Common myeloid progenitor, CD34-positive (primary cell): ENCODE measurements at regions not wholly inside any gene's neighbourhood (a gene's known extent, or its start where the extent isn't known, plus 50 kb on each side); places are given as distances from the start of the nearest gene placed in this dataset.
"Not testable (repeated sequence)": the region's sequence is repeated elsewhere in the genome, so short reads cannot be mapped to it uniquely, and the experiment has no call there.

Experiments
- CTCF ChIA-PET: fragments of 350-600 bp; sonication (Branson Sonifier 250); formaldehyde crosslinking; loops from one replicate; lab custom pipeline; 2021; ENCODE audit warnings: antibody characterized with exemption; lab: Charles Lee
- POLR2A ChIA-PET: fragments of 350-600 bp; sonication (Branson Sonifier 250); formaldehyde crosslinking; loops from one replicate; lab custom pipeline; 2021; ENCODE audit warnings: antibody characterized with exemption; lab: Charles Lee
- DNase-seq, 3 donors: peaks; one replicate each; pipeline versions ENCODE4 v3.0.0 to v3.0.0-alpha.2; 2013
- H3K27ac ChIP-seq, 2 experiments: 1 replicate in 1 of 2; 2 replicates in 1 of 2; pipeline ENCODE4 v1.7.0; 2013; ENCODE audit warnings: inconsistent platforms in 2 of 2, low read length in 2 of 2, mild to moderate bottlenecking in 2 of 2, low read depth in 1 of 2, moderate library complexity in 1 of 2; ENCODE audit not compliant: severe bottlenecking in 2 of 2, insufficient read depth in 1 of 2, poor library complexity in 1 of 2
- H3K27me3 ChIP-seq, 5 experiments: replicated peaks in 2 of 5; 1 replicate in 3 of 5; 2 replicates in 2 of 5; pipeline versions ENCODE4 v1.6.1 to v1.7.0; 2013; ENCODE audit warnings: low read length in 4 of 5, mild to moderate bottlenecking in 2 of 5, moderate library complexity in 2 of 5, inconsistent platforms in 1 of 5; ENCODE audit not compliant: insufficient read depth in 5 of 5, control insufficient read depth in 4 of 5
- H3K36me3 ChIP-seq, 4 experiments: 1 replicate in 2 of 4; 2 replicates in 2 of 4; pipeline versions ENCODE4 v1.6.1 to v1.7.0; 2013; ENCODE audit warnings: low read length in 3 of 4, control low read depth in 1 of 4, mild to moderate bottlenecking in 1 of 4; ENCODE audit not compliant: control insufficient read depth in 4 of 4, insufficient read depth in 4 of 4
- H3K4me1 ChIP-seq, 4 experiments: 1 replicate in 3 of 4; 2 replicates in 1 of 4; pipeline versions ENCODE4 v1.6.1 to v1.7.1; 2013; ENCODE audit warnings: low read length in 3 of 4, mild to moderate bottlenecking in 3 of 4, control low read depth in 1 of 4, inconsistent platforms in 1 of 4, moderate library complexity in 1 of 4; ENCODE audit not compliant: control insufficient read depth in 4 of 4, insufficient read depth in 4 of 4; ENCODE audit errors: control extremely low read depth in 1 of 4
- H3K4me3 ChIP-seq, 7 experiments: 1 replicate in 4 of 7; 2 replicates in 3 of 7; pipeline versions ENCODE4 v1.5.1 to v1.7.0; 2013; ENCODE audit warnings: mild to moderate bottlenecking in 7 of 7, low read length in 6 of 7, moderate library complexity in 6 of 7, inconsistent platforms in 2 of 7, low read depth in 2 of 7, control low read depth in 1 of 7; ENCODE audit not compliant: insufficient read depth in 4 of 7, control insufficient read depth in 1 of 7; ENCODE audit errors: extremely low read depth in 1 of 7
- H3K9me3 ChIP-seq, 5 experiments: 1 replicate in 4 of 5; 2 replicates in 1 of 5; pipeline versions ENCODE4 v1.6.1 to v1.7.1; 2013; ENCODE audit warnings: low read length in 4 of 5, mild to moderate bottlenecking in 2 of 5, inconsistent platforms in 1 of 5, low read depth in 1 of 5, moderate library complexity in 1 of 5; ENCODE audit not compliant: control insufficient read depth in 4 of 5, insufficient read depth in 2 of 5; ENCODE audit errors: control extremely low read depth in 1 of 5
- WGBS: methylation state at CpG from one replicate; pipeline ENCODE4 v1.1.5; 2013; ENCODE audit not compliant: insufficient coverage; 5-methylcytosine and 5-hydroxymethylcytosine counted together

GRCh38 chr14:40986655-40987054, 620.0 kb upstream of the LRFN5 start:
- Histone ChIP-seq H3K27ac (no peak overlapping the region), H3K27me3 (no peaks in the 10 kb centered on the region), H3K36me3 (no peaks in the 10 kb centered on the region), H3K4me1 (no peaks in the 10 kb centered on the region), H3K9me3 (peaks cover 0 to 5% (median 0%) of the 10 kb centered on the region in 5 experiments), H3K4me3 (no peak overlapping the region)
- ChIA-PET POLR2A (no interaction called here), CTCF (no interaction called here)
- 100% methylated on average over 1 of the region's 1 CpG for WGBS
- no peak for DNase-seq

DNA sequence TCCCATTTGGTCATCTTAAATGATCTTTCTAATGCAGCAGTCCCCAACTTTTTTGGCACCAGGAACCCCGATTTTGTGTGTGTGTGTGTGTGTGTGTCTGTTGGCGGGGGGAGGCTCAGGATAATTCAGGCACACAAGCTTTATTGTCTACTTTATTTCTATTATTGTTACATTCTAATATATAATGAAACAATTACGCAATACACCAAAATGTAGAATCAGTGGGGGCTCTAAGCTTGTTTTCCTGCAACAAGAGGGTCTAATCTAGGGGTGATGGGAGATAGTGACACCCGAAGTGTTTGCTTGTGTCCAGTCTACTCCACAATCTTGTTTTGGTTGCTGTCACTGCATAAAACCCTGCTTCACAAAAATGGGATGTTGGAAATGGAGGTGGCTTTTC, 621.1 kb upstream of the LRFN5 start:
- WGBS, result 50% methylated on average over 1 of the region's 4 CpGs
- no peaks in the 10 kb centered on the region for H3K27me3 ChIP-seq
- no peak overlapping the region for H3K4me3 ChIP-seq
- H3K4me1 ChIP-seq, result no peaks in the 10 kb centered on the region
- ChIA-PET POLR2A (no interaction called here), CTCF (no interaction called here)
- DNase-seq, result no peak
- H3K9me3 ChIP-seq, result peaks cover 0 to 5% (median 0%) of the 10 kb centered on the region in 5 experiments
- no peak overlapping the region for H3K27ac ChIP-seq
- no peaks in the 10 kb centered on the region for H3K36me3 ChIP-seq

DNA sequence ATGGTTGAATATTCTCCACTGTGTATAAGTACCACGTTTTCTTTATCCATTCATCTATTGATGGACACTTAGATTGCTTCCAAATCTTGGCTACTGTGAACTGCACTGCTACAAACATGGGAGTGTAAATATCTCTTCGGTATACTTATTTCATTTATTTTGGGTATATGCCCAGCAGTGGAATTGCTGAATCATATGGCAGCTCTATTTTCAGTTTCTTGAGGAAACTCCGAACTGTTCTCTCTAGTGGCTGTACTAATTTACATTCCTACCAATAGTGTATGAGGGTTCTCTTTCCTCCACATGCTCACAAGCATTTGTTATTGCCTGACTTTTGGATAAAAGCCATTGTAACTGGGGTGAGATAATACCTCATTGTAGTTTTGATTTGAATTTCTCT, 623.1 kb upstream of the LRFN5 start:
- CTCF ChIA-PET, result no interaction called here
- no peak overlapping the region for H3K4me3 ChIP-seq
- no peaks in the 10 kb centered on the region for H3K4me1 ChIP-seq
- WGBS, result 100% methylated on average over 1 of the region's 3 CpGs
- H3K27me3 ChIP-seq, result no peaks in the 10 kb centered on the region
- no peaks in the 10 kb centered on the region for H3K9me3 ChIP-seq
- no peak overlapping the region for H3K27ac ChIP-seq
- POLR2A ChIA-PET, result no interaction called here
- no peaks in the 10 kb centered on the region for H3K36me3 ChIP-seq
- DNase-seq, result no peak

- ChIA-PET POLR2A (no interaction called here), CTCF (no interaction called here)
- Histone ChIP-seq H3K36me3 (no peaks in the 10 kb centered on the region), H3K4me1 (no peaks in the 10 kb centered on the region), H3K4me3 (no peak overlapping the region), H3K9me3 (peaks cover 0 to 1% (median 0%) of the 10 kb centered on the region in 5 experiments), H3K27ac (no peak overlapping the region), H3K27me3 (no peaks in the 10 kb centered on the region)
- DNase-seq, result no peak
- WGBS, result 100% methylated on average over 1 of the region's 3 CpGs
These were observed 625.4 kb upstream of the LRFN5 start for GRCh38 chr14:40981247-40981646.

DNA sequence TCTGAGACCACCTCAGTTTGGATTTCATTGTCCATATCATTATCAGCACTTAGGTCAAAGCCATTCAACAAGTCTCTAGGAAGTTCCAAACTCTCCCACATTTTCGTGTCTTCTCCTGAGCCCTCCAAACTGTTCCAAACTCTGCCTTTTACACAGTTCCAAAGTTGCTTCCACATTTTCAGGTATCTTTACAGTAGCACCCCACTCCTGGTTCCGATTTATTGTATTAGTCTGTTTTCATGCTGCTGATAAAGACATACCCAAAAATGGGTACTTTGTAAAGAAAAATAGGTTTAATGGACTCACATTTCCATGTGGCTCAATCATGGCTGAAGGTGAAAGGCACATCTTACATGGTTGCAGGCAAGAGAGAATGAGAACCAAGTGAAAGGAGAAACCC, 646.4 kb upstream of the LRFN5 start:
- 82% methylated on average over 1 of the region's 2 CpGs for WGBS

DNA sequence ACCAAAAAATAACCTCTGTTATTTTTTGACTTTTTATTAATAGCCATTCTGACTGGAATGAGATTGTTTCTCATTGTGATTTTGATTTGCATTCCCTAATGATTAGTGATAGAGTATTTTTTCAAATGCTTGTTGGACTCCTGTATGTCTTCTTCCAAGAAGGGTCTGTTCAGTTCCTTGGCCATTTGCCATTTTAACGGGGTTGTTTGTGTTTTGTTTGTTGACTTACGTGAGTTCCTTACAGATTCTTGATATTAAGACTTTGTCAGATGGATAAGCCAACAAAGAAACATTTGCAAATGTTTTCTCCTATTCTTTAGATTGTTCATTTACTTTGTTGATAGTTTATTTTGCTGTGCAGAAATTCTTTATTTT, 651.6 kb upstream of the LRFN5 start:
- Histone ChIP-seq H3K27ac (no peak overlapping the region), H3K36me3 (no peaks in the 10 kb centered on the region), H3K4me3 (no peak overlapping the region), H3K9me3 (no peaks in the 10 kb centered on the region), H3K4me1 (no peaks in the 10 kb centered on the region), H3K27me3 (no peaks in the 10 kb centered on the region)
- CTCF ChIA-PET, result interaction anchor here (1.1 kb wide), 1 partner anchor 13 kb away, joined by 3 read pairs; no protein-coding TSS in a partner anchor
- no CpG with 5 or more reads among the region's 2 CpGs for WGBS
- POLR2A ChIA-PET, result no interaction called here
- no peak for DNase-seq

More for the DNA sequence above, 646.4 kb upstream of the LRFN5 start:
- H3K27me3 ChIP-seq, H3K36me3 ChIP-seq, POLR2A ChIA-PET, H3K27ac ChIP-seq, H3K4me3 ChIP-seq, H3K4me1 ChIP-seq, CTCF ChIA-PET, DNase-seq, H3K9me3 ChIP-seq: not testable (repeated sequence)

- POLR2A ChIA-PET, H3K27ac ChIP-seq, CTCF ChIA-PET, DNase-seq, H3K27me3 ChIP-seq, H3K9me3 ChIP-seq, H3K4me1 ChIP-seq, H3K4me3 ChIP-seq, H3K36me3 ChIP-seq: not testable (repeated sequence)
- no CpG with 5 or more reads among the region's 34 CpGs for WGBS
These were observed 652.1 kb upstream of the LRFN5 start for GRCh38 chr14:40954448-40955130.
